NCI-H1436 (cell line): ENCODE measurements at regions not wholly inside any gene's neighbourhood (a gene's known extent, or its start where the extent isn't known, plus 50 kb on each side); places are given as distances from the start of the nearest gene placed in this dataset.
"Not testable (repeated sequence)": the region's sequence is repeated elsewhere in the genome, so short reads cannot be mapped to it uniquely, and the experiment has no call there.

Experiments
- DNase-seq: peaks from one replicate; lab custom pipeline; 2025; lab: John Stamatoyannopoulos, UW

DNA sequence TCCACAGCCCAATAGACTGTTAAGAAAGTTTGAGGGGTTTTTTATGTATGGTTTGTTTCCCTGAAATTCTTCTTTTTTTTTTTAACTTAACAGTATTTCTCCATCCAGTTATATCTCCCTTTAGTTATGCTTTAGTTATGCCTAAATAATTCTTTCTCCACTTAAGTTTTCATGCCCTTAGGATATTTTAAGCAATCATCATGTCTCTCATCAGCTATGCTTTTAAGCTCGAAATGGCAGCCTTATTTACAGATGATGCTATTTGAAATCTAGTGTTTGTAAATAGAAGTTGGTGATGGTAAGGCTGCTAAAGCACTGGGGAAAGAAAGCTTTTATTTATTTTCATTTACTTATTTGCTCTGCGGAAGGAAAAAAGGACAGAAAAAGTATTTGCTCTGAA, 439.3 kb downstream of the TFAP2B start:
- no peak for DNase-seq

DNA sequence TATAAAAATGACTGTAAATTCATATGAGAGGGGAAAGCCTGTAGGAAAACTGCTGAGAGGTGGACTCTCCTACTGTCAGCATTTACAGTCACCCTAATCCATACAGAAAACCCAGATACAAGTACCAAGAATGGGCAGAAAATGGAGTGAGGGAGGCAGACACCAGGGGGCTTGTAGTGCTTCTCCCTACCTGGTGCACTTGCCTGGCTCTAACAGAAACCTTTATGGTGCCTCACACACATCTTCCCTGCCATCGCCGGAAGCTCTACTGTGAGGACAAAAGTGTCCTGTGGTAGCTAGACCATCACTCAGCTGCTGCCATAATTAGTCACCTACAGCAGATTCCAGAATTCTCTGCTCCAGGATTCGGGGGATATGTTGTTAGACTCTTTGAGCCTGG, 441.3 kb downstream of the TFAP2B start:
- DNase-seq: no peak

GRCh38 chr6:51261691-51262090, 443.0 kb downstream of the TFAP2B start:
- no peak for DNase-seq

- DNase-seq: no peak
These were observed 446.8 kb downstream of the TFAP2B start for GRCh38 chr6:51265426-51265825.

DNA sequence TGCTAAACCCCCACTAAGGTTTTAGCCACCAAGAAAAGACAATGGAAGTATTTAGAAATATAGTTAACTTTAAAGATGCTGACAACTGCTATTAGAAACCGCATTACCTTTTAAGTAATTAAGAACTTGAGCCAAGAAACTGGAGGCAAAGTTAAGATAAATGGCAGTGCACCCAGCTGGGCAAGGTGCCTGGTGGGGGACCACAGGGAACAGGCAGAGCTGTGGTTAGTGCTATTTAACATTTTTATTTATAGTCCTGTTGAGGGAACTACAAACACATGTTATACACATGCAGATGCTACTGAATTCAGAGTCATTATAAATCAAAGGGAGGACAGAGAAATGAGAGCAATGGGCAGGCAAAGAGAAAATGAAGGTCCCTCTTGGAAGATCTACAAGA, 447.9 kb downstream of the TFAP2B start:
- DNase-seq: no peak

DNA sequence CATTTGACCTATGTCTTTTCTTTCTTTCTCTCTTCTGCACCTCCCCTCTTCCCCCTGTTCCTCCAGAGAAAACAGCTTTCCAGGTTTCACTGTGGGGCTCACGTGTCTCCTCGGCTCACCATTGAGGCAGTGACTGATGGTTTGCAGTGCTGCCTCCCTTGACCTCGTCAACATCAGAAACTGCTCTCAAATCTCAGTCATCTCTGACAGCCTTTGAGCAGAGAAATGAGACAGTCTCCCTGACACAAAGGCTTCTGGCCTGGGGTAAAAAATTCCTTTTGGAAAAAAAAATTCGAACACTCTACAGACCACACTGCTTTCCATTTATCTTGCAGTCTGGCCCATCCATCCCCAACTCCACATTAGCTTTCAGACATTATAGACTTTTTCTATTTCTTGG, 450.0 kb downstream of the TFAP2B start:
- no peak for DNase-seq

DNA sequence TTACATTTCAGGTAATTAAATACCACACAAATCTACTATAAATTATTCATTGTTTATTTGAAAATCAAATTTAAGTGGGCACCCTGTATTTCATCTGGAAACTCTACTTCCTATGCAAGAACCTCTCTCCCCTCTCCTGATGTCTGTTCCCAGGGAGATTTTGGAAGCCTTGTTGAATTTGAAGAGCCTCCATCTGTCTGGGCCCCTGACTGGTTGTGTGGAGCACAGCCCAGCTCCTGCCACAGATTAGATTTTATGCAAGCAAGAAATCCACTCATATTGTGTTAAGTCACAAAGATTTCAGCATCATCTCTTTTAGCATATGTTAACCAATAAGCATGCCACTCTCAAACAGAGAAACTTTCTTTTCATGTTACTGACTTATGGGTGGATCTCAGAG, 451.2 kb downstream of the TFAP2B start:
- DNase-seq: no peak

- no peak for DNase-seq
These were observed 452.9 kb downstream of the TFAP2B start for GRCh38 chr6:51271615-51272014.

DNA sequence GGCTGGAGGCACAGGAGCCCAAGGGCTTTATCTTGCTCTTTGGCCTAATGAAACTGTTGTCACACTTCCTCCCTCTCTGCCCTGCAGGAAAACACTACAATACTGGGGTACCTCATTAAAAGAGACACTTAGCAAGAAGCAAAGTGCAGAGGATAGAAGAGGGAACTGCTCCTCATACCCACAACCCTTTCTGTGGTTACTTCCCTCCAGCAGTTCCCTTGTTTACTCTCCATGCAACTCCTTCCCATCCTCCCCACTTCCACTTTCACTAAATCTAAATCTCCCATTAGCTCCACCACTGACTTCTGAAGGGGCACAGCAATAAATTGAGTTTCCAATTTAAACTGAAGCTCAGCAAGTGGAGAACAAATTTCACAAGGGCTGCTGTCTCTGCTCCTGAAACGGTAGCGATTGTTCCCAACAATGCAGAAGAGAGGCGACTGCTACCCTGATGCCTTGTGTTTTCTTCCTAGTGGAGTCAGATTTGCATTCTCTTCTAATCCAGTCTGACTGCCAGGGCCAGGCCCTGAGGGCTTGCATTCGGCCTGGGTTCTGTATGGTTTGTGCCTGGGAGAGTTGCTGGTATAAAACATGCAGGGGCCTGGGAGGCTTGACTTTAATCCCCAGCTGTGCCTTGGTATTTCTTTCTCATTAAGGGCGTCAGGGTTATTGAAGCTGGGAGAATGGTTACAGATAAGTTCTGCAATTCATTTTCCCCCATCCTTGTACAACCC, 454.7 kb downstream of the TFAP2B start:
- no peak for DNase-seq

DNA sequence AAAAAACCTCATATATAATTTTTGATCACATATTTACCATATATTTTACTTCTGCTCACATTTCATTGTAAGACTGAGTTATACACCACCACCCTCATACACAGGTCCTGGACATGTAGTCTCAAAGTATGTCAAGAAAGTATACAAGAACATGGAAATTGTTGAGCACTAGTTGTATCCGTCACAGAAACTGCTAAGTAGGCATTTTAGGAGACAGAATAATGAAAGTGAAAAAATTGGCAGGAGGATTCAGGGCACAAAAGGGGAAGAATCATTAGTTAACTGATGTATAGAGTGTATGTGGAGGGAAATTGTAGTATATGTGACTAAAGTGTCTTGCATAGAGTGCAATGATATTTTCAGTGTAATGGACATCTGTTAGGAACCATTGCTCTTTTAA, 458.8 kb downstream of the TFAP2B start:
- no peak for DNase-seq

DNA sequence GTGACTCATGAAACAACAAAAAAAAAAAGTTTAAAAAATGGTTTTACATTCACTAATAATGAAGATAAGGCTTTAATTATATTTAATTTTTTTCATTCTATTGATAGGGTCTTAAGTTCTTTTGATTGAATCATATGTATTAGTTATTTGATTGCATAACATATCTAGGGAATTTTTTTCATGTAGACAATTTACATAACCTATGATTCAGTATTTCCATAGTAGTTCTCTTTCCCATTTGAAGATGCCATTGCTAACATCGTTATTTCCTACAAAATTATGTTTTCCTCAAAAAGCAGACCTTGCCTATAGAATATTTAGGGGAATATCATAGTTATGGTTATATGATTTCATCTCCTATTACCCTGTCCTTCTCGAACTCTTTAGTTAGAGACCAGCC, 463.4 kb downstream of the TFAP2B start:
- no peak for DNase-seq

DNA sequence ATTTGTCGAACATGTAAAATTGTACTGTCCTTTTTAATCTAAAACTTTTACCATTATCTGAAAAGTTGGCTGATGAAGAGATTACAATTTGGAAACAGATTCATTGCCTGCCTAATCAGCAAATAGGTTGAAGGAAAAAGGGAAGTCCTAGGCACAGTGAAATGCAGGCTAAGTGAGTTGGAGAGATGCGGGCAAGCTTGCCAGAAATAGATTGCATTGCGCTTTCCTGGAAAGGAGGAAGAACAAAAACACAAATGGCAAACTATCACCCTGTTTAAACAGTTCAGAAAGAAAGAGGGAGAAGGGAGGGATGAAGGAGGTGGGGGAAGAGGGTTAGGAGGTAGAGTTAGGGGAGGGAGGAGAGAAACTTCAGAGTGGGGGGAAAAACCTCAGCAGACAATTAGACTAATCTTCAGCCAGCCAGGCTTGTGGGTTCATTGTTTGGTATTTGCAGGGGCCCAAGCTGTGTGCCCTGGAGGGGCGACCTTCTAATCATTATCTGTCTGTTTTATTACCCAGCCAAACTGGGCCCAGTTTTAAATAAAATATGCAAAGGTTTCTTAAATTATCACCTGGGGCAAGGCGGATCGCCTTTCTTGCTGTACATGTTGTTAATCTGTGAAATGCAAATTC, 465.2 kb downstream of the TFAP2B start:
- DNase-seq: no peak

DNA sequence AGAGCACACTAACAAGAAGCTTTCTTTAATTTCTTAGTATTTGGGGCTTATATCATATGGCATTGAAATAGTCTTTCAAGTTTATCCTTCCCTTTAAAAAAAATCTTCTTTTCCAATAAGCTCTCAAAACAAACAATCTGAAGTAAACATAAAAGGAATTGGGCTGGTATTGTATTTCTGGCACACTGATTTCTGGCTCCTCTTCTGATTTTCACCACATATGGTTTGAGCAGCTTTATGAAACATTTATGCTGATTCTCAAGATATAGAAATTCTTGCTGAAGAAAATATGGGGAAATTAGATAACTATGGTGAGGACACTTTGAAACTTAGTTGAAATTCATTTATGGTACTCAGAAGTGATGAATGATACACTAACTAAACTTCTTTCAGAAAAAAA, 467.2 kb downstream of the TFAP2B start:
- no peak for DNase-seq

GRCh38 chr6:51289041-51289440, 470.4 kb downstream of the TFAP2B start:
- no peak for DNase-seq

GRCh38 chr6:51292659-51293058, 474.0 kb downstream of the TFAP2B start:
- no peak for DNase-seq

DNA sequence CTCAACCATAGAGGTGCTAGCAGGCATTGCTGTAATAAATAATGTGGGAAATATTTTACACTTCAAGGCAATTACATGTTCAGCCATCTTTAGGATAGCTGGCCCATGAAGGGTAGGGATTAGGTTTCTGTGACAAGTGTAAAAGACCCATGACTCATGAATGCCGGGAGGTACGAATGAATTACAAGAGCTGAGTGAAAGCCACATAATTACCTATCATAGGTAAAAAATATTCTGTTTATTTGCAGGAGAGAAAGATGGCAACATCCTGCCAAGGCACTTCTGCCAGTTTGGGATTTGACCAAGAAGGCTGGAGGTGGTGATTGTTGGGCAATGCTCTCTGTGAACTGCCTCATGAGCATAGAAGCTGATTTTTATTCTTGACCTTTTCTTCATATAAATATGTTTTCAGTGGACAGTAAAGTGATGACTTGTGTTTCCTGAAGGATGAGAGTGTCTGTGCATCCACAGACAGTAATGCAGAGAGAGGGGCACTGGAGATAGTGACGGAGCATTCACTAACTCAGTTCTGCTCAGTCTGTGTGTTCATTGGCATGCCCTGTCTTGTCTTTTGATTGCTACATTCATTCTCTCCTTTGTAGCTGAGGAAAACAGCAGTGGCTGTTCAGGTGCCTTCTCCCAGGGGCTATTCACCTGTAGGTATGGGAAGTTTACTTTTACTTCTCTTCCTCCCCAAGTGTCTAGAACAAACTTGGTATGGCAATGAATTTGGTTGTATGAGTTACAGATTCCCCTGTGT, 481.1 kb downstream of the TFAP2B start:
- DNase-seq: peak; percentile 28

DNA sequence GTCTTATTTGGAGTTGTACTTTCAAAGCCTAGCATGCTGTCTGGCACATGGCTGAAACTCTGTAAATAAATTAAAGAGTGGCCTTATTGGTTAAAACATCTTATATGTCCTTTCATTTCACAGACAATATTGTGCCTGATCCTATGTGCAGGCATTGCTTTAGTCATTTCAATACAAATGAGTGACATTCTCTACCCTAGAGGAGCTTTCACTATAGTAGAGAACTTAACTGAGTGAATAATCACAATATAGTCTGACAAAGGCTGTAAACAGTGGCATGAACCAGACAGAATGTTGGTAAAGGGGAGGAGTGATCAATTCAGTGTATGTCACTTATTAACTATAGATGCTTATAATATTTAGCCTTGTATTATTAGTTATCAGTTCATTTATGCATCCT, 481.8 kb downstream of the TFAP2B start:
- no peak for DNase-seq

- DNase-seq: no peak
These were observed 483.3 kb downstream of the TFAP2B start for GRCh38 chr6:51301962-51302361.

- no peak for DNase-seq
These were observed 483.8 kb downstream of the TFAP2B start for GRCh38 chr6:51302431-51302830.

GRCh38 chr6:51303338-51303737, 484.7 kb downstream of the TFAP2B start:
- DNase-seq: no peak

- DNase-seq: no peak
These were observed 496.3 kb downstream of the TFAP2B start for GRCh38 chr6:51314965-51315364.

DNA sequence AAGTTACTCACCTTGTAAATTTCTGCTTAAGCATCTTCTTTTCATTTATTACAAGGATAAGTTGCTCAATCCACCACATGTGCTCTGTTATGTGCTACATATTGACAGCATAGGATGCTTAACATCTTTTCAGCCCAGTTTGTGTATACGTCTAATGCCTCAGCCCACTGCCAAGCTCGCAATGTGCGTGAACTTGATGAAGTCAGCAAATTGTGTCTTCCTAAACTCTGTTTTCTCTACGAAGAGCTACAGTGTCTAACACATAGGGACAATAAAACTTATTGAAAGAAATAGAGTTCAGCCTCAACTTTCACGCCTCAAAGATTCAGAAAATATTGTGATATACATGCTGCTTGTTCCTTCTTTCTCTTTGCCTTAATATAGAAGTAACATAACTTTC, 500.0 kb downstream of the TFAP2B start:
- no peak for DNase-seq

- not testable (repeated sequence) for DNase-seq
These were observed 502.8 kb downstream of the TFAP2B start for GRCh38 chr6:51321477-51321876.
